SK-N-MC (cell line): ENCODE measurements at regions not wholly inside any gene's neighbourhood (a gene's known extent, or its start where the extent isn't known, plus 50 kb on each side); places are given as distances from the start of the nearest gene placed in this dataset.

Experiments
- EZH2 ChIP-seq: fragments of 200-600 bp; sonication (generic); IDR thresholded peaks from one replicate; pipeline ENCODE4 v1.6.1; 2017; ENCODE audit warnings: antibody characterized with exemption
- POLR2AphosphoS5 ChIP-seq: IDR thresholded peaks from 2 replicates; pipeline ENCODE4 v1.6.1; 2012; ENCODE audit warnings: mild to moderate bottlenecking, low read depth, low read length, borderline replicate concordance

DNA sequence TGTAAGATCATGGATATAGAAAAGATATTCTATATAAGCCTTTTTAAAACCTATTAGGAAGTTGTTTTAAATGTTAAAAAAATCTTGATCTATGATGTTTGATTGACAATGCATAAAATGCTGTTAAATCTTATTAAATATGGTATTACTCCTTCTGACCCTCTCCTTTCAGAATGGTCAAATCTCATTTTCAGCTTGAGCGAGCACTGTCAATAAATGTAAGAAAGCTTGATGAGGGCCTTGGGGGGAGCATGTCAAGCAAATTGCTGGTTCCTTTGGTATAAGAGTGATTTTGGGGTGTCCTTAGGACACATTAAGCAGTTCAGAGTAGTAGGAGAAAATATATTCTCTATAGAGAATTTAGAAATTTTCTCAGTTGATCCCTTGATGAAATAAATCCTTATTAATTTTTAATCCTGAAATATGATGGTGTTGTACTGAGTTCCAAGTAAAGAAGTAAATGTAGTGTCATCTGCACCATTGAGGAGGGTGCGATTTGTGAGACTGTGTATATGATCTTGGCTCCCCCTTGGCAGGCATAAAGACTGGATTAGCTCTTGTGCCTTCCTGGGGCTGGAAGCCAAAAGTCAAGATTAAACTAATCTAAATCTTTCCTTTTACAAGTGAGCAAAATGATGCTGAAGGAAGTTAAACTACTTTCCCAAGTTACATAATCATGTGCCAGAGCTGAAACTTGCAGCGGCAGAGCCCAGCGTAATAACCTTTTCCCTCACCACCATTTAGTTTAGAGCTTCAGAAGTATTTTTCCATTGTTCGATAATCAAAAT, 82.6 kb upstream of the ANK2 start:
- no peak for TF ChIP-seq POLR2AphosphoS5
- no peak for TF ChIP-seq EZH2
